Colonic mucosa (tissue), 4 donors: ENCODE measurements at regions not wholly inside any gene's neighbourhood (a gene's known extent, or its start where the extent isn't known, plus 50 kb on each side); places are given as distances from the start of the nearest gene placed in this dataset.

ENCODE experiments used
- DNase-seq: peaks from one replicate; pipeline ENCODE4 v3.0.0-alpha.2; 2020
- H3K27ac ChIP-seq: fragments of 200-600 bp; one replicate; pipeline ENCODE4 v1.8.0; 2021
- H3K27me3 ChIP-seq: fragments of 200-600 bp; one replicate; pipeline ENCODE4 v1.8.0; 2021
- H3K36me3 ChIP-seq: fragments of 200-600 bp; one replicate; pipeline ENCODE4 v1.8.0; 2021
- H3K4me1 ChIP-seq: fragments of 200-600 bp; one replicate; pipeline ENCODE4 v1.8.0; 2021; ENCODE audit warnings: mild to moderate bottlenecking
- H3K4me3 ChIP-seq: fragments of 200-600 bp; one replicate; pipeline ENCODE4 v1.8.0; 2021
- H3K9ac ChIP-seq, 2 donors: one replicate each; pipeline ENCODE4 v1.7.0; 2013; ENCODE audit warnings: control low read depth in 2 of 2, low read depth in 2 of 2, low read length in 2 of 2
- H3K9me3 ChIP-seq: fragments of 200-600 bp; one replicate; pipeline ENCODE4 v1.8.0; 2021
- CTCF ChIP-seq: fragments of 200-600 bp; IDR thresholded peaks from one replicate; pipeline ENCODE4 v1.8.0; 2022; ENCODE audit warnings: antibody characterized with exemption, mild to moderate bottlenecking
- intact Hi-C: fragments of 100-400 bp; cut with DNase I; formaldehyde crosslinking; loops from one replicate; pipeline ENCODE4 v1.14.1; 2022
- donor health status: healthy.
- donor health status: DM: no; HTN: no; CAD: no.
- donor health status: DM: no; HTN: no; CAD: no.

GRCh38 chr7:13231216-13231615 lies 543.8 kb downstream of the ARL4A start:
- no peak for TF ChIP-seq CTCF
- H3K9ac ChIP-seq, result no peak overlapping the region
- intact Hi-C loops, result no loop called here
- H3K27ac ChIP-seq, result no peak overlapping the region
- no peaks in the 10 kb centered on the region for H3K36me3 ChIP-seq
- no peaks in the 10 kb centered on the region for H3K9me3 ChIP-seq
- no peaks in the 10 kb centered on the region for H3K27me3 ChIP-seq
- no peak for DNase-seq
- no peak overlapping the region for H3K4me3 ChIP-seq
- no peaks in the 10 kb centered on the region for H3K4me1 ChIP-seq

- DNase-seq, result no peak
- Histone ChIP-seq H3K27ac (no peak overlapping the region), H3K9me3 (no peaks in the 10 kb centered on the region), H3K36me3 (no peaks in the 10 kb centered on the region), H3K9ac (no peak overlapping the region), H3K4me1 (no peaks in the 10 kb centered on the region), H3K4me3 (no peak overlapping the region), H3K27me3 (no peaks in the 10 kb centered on the region)
- intact Hi-C loops, result no loop called here
- no peak for TF ChIP-seq CTCF
Measured at GRCh38 chr7:13235436-13235835, 548.0 kb downstream of the ARL4A start.

- H3K27me3 ChIP-seq, result no peaks in the 10 kb centered on the region
- intact Hi-C loops, result no loop called here
- no peak overlapping the region for H3K27ac ChIP-seq
- no peaks in the 10 kb centered on the region for H3K36me3 ChIP-seq
- TF ChIP-seq CTCF, result no peak
- no peak for DNase-seq
- no peaks in the 10 kb centered on the region for H3K4me1 ChIP-seq
- no peak overlapping the region for H3K9ac ChIP-seq
- no peak overlapping the region for H3K4me3 ChIP-seq
- no peaks in the 10 kb centered on the region for H3K9me3 ChIP-seq
Measured at GRCh38 chr7:13236026-13236425, 548.6 kb downstream of the ARL4A start.

GRCh38 chr7:13240349-13240748 lies 552.9 kb downstream of the ARL4A start:
- no peak overlapping the region for H3K9ac ChIP-seq
- H3K36me3 ChIP-seq, result no peaks in the 10 kb centered on the region
- no peaks in the 10 kb centered on the region for H3K27me3 ChIP-seq
- no peak overlapping the region for H3K27ac ChIP-seq
- TF ChIP-seq CTCF, result no peak
- H3K4me3 ChIP-seq, result no peak overlapping the region
- no peak for DNase-seq
- intact Hi-C loops, result no loop called here
- H3K4me1 ChIP-seq, result no peaks in the 10 kb centered on the region
- H3K9me3 ChIP-seq, result no peaks in the 10 kb centered on the region

GRCh38 chr7:13241416-13241815 lies 554.0 kb downstream of the ARL4A start:
- TF ChIP-seq CTCF, result no peak
- H3K27ac ChIP-seq, result no peak overlapping the region
- H3K9ac ChIP-seq, result no peak overlapping the region
- H3K4me3 ChIP-seq, result no peak overlapping the region
- H3K27me3 ChIP-seq, result no peaks in the 10 kb centered on the region
- H3K36me3 ChIP-seq, result no peaks in the 10 kb centered on the region
- H3K9me3 ChIP-seq, result no peaks in the 10 kb centered on the region
- no peak for DNase-seq
- no peaks in the 10 kb centered on the region for H3K4me1 ChIP-seq
- intact Hi-C loops, result no loop called here

- H3K9ac ChIP-seq, result no peak overlapping the region
- no peak for TF ChIP-seq CTCF
- H3K4me1 ChIP-seq, result no peaks in the 10 kb centered on the region
- H3K27ac ChIP-seq, result no peak overlapping the region
- no peaks in the 10 kb centered on the region for H3K27me3 ChIP-seq
- no peak for DNase-seq
- no peak overlapping the region for H3K4me3 ChIP-seq
- no peaks in the 10 kb centered on the region for H3K36me3 ChIP-seq
- intact Hi-C loops, result no loop called here
- no peaks in the 10 kb centered on the region for H3K9me3 ChIP-seq
Measured at GRCh38 chr7:13257661-13258060, 570.2 kb downstream of the ARL4A start.
